ENCODE measurements at regions not wholly inside any gene's neighbourhood (a gene's known extent, or its start where the extent isn't known, plus 50 kb on each side); places are given as distances from the start of the nearest gene placed in this dataset.
A peak's percentile ranks its signal among the peaks of the same experiment; 100 is the strongest.

DNA sequence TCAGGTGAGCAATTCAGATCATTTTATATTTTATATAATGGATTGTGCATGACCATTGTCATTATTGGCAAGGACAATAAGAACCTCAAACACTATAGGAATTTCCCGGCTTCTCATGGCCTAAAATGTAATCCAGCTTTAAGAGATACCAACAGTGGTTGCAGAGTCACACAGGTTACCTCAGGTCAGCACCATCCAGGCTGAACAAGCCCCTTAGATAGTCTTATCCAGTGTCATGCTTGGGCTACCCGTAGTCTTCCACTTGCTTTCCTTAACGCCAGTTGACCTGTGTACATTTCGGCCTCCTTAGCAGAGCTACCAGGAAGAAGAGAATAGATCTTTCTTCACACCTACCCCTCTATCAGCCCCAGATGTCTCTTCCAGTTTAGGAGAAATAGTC lies 293.3 kb upstream of the SYT4 start:
- DNase-seq (ENCODE audit: low spot score) (no peak), ATAC-seq (no peak)

DNA sequence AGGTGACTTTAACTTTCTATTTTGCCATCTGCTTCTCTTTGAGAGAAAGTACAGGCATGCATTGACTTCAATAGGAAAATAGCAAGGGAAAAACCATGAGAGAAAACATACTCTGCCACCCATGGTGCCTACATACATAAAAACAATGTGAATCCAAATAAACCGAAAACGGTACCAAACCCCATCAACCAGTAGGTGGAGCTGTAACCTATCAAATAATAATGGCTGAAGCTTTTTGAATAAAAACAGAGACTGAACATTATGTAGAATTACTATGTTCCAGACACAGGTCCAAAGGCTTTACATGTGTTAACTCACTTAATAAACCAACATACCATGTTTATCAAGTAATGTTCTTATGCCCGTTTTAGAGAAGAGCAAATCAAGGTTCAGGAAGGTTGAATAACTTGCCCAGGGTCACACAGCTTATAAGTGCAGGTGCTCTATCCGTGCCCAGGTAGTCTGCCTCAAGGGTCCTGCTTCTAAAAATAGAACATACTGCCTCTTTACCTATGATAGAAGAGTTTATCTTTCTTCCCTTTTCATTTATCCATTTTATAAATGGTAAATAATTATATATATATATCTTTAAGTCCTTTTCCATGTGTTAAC lies 293.9 kb upstream of the SYT4 start:
- no peak for DNase-seq (ENCODE audit: low spot score)
- peak; percentile 91 for ATAC-seq

DNA sequence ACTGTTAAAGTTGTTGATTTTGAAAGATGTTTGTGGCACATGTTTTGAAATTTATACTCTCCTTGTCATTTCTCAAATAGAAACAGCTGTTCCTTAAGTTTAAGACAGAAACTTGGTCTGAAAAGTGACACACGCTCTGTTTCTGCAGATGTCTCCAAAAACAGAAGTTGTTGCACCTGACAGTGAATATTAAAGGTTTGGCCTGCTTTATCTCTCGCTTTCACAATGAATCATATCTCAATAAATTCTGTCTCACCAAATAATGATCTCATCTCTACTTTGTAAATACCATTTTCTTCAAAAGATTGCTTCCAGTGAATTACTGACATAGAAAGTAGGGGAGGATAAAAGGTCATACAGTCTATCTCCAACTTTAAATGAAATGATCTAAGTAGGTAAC lies 294.9 kb upstream of the SYT4 start:
- no peak for DNase-seq (ENCODE audit: low spot score)
- no peak for ATAC-seq

DNA sequence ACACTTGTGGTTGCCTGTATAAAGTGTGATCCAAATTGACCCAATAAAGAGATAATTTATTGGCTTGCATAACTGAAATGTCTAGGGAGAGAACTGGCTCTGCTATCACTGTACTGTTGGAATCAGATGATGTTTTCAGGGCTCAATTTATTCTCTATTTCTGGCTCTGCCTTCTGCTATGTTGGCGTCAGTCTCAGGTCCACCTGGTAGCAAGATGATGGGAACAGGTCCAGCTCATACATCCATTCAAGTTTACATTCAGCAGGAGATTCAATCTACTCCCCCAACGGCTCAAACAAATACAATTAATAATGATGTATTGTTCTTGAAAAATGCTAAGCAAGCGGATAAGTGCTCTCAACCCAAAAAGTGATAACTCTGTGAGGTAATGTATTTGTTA lies 297.7 kb upstream of the SYT4 start:
- DNase-seq (ENCODE audit: low spot score) (no peak), ATAC-seq (no peak)

DNA sequence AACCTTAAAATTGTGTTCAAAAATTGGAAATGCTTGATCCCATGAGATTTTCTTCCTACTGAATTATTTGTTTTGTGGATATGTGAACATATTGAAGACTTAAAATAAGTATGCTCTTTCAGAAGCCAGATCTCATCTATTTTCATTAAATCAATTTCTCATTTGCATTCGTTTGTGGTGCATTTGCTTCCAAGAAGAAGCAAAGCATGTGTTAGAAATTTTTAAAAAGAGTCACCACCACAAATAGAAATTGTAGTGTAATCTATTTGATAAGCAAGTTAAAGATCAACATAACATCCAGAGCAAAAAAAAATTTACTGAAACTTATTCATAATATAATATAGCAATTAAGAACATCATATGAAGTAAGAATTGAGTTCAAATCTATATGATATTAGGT lies 300.9 kb upstream of the SYT4 start:
- DNase-seq (ENCODE audit: low spot score) = no peak

DNA sequence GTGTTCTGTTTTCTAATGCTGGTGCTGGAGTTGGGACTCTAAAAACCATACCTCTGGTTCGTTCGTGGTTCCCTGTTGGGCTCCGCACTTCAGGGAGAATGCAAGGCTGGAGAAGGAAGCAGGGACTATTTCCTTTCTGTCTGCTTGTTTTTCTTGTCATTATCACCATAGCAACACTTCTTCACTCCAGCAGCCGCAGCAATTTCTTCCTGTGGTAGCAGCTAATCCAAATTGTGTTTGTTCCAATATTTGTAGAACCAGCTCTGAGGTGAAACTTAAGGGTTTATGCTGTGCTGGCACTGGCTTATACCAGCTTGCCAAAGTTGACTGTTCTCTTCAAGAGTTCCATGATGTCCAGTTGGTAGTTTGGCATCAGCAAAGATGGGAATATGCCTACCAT lies 301.4 kb upstream of the SYT4 start:
- ATAC-seq = no peak
- DNase-seq (ENCODE audit: low spot score) = no peak

More for the DNA sequence above, 300.9 kb upstream of the SYT4 start:
- ATAC-seq = no peak

DNA sequence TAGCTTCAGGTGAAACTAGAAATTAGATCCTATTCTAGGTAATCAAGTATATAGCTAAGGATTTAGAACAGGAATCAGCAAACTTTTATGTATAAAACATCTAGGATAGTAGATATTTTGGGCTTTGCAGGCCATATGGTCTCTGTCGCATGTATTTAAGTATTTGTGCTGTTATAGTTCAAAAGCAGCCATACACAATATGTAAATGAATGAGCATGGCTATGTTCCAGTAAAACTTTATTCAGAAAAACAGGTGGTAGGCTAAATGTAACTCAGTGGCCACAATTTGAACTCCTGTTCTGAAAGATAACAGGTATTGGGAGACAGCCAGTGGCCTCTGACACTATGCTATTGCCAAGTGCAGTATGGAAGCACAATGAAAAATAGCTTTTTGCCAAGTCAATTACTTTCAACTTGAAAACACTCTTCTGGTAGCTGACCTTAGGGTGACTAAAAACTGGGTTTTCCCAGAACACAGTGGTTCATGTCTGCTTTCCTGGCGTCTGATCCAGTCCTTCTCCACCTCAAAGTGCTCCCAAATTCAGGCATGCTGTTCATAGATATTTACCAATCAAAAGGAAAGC lies 304.7 kb upstream of the SYT4 start:
- peak; percentile 83 for ATAC-seq
- DNase-seq (ENCODE audit: low spot score) = no peak

DNA sequence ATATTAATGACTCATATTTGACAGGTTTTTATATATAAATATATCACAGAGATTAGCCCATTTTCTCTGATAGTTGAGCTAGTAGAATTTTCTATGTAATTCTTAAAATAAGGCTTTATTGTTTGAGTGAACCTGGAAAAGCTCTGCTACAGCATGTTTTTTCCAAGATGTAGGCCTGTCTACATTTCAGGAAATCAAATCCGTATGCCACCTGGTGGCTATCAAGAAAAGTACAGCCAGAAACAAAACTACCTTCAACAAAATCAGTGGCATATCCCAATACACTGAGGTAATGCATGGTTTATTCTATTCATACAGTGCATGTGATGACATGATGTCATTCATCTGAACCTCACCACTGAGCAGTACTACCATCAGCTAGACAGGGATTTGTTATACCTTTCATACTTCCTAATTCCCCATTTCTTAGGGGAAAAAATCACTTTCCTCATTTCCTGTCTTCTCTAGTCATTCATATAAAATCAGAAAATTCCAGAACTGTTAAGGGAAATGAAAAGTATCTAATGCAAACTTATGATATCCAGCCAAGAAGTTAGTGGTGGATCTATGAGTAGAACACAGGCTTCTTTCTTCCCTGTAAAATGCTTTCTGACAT lies 310.4 kb upstream of the SYT4 start:
- ATAC-seq (peak; percentile 88), DNase-seq (ENCODE audit: low spot score) (no peak)

DNA sequence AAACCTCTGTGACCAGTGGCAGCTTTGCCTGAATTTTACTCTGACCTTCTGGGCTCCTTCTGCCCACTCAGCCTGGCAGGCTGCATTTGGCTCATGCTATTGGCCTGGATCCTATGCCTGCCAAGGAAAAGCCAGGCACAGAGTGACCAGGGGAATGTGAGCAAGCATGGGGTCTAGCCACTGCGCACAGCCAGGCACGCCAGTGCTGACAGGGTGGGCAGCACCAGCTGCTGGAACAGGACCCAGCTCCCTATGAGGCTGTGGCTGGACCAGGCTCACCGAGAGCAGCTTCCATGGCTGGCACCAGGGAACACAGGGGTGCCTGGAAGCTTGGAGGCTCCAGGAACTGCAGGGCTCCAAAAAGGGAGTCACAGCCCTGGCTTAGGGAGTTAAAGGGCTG lies 311.5 kb upstream of the SYT4 start:
- ATAC-seq (no peak), DNase-seq (ENCODE audit: low spot score) (no peak)

DNA sequence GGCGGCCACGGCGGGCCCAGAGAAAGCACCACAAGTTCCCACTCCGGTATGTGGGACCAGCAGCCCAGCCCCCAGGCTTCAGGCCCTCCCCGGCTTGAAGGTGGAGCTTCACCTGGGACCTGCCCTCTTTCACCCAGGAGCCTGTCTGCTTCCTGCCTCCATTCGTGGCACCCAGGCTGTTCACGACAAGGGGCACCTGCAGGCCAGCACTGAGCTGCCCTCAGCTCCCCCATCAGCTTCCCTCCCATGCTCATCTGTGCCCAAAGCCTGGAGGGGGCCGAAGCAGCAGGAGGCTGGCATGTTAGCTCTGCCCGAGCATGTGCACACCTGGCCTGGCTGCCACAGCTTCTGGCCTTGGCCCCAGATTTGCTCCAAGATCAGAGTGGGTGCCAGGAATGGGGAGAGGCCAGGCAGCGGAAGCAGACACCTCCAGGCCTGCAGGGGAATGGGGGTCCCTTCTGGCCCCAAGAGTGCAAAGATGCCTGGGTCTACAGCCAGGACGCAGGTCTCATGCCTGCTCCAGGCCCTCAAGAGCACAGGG lies 312.4 kb upstream of the SYT4 start:
- ATAC-seq = no peak
- no peak for DNase-seq (ENCODE audit: low spot score)

DNA sequence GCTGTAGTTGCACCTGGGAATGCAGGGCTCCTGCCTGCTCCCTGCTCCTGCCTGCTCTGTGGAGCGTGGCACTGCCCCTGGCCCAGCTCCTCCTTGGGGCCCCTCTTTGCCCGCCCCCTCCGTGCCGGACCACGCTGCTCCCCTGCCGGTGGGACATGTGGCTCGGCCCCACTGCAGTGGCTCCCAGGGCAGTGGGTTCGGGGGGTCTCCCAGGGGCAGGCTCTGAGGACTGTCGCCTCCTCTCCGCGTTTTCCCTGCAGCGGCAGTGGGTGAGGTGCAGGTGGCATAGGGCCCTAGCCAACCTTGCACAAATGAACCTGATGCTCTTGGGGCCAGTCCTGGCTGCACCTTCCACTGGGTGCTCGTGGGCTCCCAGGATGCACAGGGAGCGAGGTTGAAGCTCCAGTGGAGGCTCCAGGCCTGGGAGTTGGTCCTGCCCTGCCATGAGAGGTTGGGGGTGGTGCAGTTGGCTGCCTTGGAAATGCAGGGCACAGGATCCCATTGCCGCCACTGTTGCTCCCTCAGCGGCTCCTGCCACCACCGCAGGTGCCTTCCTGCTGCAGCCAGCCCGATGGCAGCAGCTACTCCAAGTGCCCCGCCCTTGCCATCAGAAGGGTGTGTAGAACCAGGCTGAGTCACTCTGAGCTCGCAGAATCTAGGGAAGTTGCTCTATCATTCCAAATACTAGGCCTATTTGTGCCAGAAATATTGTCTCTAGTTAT lies 313.1 kb upstream of the SYT4 start:
- no peak for DNase-seq (ENCODE audit: low spot score)
- no peak for ATAC-seq

DNA sequence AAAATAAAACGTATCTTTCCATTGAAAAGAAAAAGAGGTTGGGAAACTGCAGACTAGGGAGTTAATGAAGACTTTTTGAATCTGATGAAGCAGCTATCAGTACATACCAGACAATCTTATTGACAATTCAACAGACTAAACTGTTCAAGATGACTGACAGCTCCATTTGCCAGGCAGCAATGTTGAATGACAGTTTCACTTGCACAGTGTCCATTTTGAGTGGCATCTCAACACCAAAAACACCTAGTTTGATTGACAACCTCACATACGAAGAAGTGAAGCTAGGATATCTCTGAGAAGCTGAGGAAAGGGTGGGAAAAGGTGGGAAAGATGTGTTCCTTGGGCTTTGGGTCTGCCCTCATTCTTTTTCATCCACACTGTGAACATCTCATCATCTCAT lies 315.0 kb upstream of the SYT4 start:
- DNase-seq (ENCODE audit: low spot score) (no peak), ATAC-seq (no peak)

DNA sequence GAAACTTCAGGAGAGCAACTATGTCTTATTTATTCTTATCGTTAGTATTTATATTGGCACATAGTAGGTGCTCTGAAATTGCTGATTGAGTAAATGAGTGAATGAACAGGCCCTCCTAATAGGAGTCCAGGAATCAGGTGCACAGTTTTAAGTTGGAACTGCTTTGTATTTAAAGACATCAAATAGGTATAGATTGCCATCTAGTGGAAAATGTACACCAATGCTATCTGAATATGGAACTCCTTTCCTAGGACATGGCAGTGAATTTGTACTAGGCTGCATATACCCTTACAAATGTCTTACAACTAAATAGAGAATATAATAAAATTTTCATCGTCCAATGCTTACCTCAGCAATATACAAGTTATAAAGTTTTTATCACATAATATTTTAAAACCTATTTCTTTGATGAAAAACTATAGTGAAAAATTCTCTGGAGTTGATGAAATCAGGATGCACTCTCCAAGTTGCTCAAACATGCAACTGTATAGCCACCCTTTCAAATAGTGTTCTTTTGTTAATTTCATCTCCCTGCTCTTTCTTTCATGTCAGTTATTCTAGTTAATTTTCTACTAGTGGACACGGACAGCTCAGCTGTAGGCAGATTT lies 318.9 kb upstream of the SYT4 start:
- peak; percentile 85 for ATAC-seq
- no peak for DNase-seq (ENCODE audit: low spot score)

DNA sequence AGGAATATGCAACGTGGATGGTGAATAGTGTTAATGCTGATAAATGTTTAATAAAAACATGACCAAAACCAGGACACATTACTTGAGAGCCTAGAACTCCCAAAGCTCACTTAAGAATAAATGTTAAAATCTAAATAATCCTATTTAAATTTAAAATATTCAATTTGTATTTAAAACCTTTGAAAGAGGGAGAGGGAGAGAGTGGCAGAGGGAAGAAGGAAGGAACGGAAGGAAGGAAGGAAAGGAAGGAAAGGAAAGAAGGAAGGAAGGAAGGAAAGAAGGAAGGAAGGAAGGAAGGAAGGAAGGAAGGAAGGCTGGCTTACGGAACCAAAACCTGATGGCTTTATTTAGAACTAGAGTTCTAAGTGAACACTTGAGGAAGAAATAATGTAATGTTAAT lies 324.1 kb upstream of the SYT4 start:
- DNase-seq (ENCODE audit: low spot score) = no peak
- no peak for ATAC-seq

DNA sequence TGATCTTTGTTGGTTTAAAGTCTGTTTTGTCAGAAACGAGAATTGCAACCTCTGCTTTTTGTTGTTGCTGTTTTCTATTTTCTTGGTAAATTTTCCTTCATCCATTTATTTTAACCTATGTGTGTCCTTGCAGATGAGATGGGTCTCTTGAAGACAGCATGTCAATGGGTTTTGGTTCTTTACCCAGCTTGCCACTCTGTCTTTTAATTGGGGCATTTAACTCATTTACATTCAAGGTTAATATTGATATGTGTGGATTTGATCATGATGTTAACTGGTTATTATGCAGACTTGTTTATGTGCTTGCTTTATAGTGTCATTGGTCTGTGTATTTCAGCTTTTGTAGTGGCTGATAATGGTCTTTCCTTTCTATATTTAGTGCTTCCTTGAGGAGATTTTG lies 327.9 kb upstream of the SYT4 start:
- ATAC-seq = no peak
- DNase-seq (ENCODE audit: low spot score) = no peak

DNA sequence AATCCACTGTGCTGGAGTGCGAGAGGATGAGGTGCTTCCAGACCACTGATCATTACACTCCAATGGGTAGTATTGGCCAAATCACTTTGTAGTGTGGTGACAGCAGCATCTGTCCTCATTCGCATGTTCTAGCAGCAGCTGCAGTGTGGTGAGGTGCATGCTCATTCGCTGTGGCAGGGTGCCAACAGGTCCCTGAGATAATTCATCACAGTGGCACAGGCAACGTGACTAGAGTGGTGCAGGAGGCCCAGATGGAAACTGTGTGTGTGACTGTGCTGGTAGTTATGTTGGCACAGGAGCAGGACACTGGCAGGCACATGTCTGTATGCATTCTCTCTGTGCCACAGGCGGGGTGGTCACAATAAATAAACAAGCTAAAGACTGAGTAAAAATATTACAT lies 329.5 kb upstream of the SYT4 start:
- DNase-seq (ENCODE audit: low spot score) = no peak
- ATAC-seq = no peak

DNA sequence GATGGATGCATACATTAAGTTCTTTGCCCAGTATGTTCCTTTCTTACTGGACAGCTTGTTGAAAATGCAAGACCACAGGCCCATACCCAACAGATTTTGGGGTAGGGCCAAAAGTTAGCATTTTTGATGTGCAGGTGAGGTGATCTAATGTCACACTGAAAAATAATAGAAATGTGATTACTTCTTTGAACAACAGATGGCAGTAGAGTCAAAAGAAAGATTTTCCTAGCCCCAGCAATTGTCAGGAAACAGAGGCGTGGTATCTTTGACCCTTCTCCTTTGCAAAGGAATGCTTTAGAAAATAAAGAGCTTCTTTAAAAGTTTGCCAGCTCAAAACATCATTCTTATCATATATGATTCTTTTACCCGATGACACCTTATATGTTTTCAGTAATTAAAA lies 343.6 kb upstream of the SYT4 start:
- DNase-seq (ENCODE audit: low spot score) (no peak), ATAC-seq (peak; percentile 81)

DNA sequence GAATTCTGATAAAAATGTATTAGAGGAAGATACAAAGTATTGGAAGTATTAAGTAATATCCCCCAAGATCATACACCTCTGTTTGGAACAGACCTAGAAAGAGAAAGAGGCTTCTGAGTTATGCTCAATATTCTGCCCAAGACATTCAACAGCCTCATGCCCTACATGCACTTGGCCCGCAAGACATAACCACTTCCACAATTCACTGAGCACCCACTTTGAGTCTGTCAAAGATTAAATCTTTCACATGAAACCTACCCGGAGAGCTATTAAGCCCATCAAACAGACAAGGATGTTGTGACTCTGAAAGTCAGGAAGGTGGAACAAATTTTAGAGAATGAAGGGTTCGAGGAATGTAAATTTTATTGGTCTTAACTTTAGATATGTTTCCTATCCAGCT lies 344.7 kb upstream of the SYT4 start:
- DNase-seq (ENCODE audit: low spot score) = no peak

DNA sequence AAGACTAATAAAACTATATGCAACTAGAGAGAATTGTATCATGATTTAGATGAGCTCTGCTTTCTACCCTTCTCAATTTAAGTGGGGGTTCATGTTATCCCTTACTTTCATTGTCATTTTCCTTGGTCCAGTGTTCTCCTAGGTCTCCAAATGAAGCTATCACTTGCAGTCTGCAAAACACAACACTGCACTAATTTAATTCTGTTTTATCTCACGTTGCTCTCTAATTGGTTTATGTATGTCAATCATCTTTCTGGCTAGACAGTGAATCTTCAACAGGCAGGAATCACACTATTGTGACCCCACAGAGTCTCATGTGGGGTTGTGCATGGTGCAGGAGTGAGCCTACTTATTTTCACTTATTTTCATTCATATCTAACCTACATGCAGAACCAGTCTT lies 348.3 kb upstream of the SYT4 start:
- DNase-seq (ENCODE audit: low spot score) (no peak), ATAC-seq (no peak)

More for the DNA sequence above, 344.7 kb upstream of the SYT4 start:
- ATAC-seq = no peak

DNA sequence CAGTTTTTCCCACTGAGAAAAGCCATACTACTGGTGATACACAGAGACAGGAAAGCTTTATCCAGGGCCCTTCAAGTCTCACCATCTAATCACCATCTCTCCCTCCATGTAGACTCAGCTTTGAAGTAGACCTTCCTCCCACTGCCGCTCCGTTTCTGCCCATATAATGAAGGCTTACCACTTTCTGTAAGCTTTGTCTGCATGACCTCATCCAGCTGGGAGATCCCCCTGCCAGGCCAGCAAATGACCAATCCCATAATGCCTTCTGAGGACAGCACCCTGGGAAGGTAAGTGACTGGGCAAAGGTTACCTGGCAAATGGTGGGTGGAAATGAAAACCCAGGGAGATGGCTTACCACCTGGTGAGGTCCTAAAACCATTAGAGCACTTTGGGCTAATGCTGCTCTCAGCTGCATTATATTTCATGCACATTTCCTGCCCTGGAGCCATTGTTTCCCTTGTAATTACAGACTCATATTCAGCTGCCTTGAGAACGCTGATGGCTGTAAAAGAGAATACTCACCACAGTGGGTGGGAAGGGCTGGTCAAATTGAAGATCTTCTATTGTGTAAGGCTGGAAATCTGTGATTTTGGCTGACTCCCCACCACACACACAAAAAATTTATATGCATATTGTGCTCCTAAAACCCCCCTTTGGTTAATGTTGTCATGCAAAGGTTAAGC lies 350.7 kb upstream of the SYT4 start:
- ATAC-seq (no peak), DNase-seq (ENCODE audit: low spot score) (no peak)

DNA sequence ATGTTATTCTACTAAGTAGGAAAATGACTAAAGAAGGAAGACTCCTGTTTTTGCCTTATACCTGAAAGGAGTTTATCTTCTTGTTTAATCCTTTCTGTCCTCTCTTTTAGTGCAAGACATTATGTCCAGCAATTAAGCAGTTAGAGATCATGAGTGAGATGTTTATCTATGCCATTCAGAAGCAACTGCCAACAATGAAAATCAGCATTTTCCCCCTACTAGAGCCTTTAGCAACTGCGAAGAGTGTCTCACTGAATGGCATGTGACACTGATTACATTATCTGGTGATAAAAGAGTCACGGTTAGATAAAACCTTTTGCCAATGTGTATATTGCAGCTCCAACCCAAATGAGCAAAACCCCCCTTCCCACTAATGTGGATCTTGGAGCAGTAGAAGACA lies 357.7 kb upstream of the SYT4 start:
- ATAC-seq (no peak), DNase-seq (ENCODE audit: low spot score) (no peak)

Data from left lobe of liver (tissue), 2 donors.